HG03103 (cell line): ENCODE measurements at regions not wholly inside any gene's neighbourhood (a gene's known extent, or its start where the extent isn't known, plus 50 kb on each side); places are given as distances from the start of the nearest gene placed in this dataset.

Experiments
- ATAC-seq: cut with Tn5 transposase; IDR thresholded peaks from one replicate; pipeline ENCODE4 v1.9.1; 2021; ENCODE audit warnings: low read depth; ENCODE audit not compliant: unreplicated experiment

GRCh38 chr2:184463866-184464248 is 134.5 kb upstream of the ZNF804A start:
- no peak for ATAC-seq

- no peak for ATAC-seq
Observed at GRCh38 chr2:184468826-184469225, 129.5 kb upstream of the ZNF804A start.

GRCh38 chr2:184472481-184472880 is 125.8 kb upstream of the ZNF804A start:
- ATAC-seq: no peak

DNA sequence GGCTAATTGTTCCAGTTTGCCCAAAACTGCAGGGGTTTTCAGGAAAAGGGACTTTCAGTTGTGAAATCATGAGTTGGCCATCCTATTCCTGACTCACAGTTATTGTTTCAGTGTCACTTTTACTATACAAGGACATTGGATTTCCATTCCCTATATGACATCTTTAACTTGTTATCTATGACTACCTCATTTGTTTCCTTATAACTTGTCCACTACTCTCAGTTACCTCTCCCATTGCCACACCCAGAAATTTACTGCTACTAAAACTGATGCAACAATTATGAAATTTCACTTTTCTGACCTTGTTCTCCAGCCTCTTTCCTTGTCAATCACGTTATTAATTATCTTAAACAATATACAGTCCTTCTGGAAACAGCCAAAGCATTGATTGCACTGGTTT is 116.5 kb upstream of the ZNF804A start:
- no peak for ATAC-seq

DNA sequence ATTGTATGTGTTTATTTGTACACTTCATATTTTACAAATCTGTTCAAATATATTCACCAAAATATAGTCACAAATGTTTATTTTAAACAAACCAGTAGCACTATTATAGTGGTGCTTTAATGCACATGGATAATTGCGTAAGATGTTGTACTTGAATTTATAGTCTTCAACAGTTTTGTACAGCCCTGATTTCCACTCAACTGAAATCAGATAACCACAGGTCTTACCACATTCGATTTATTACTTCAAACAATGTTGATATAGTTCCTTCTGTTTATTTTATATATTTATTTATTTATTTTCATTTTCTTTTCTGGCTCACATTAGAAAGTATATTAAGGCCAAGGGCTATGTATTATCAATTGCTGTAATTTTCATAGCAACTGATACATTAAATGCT is 99.4 kb upstream of the ZNF804A start:
- ATAC-seq: no peak

- no peak for ATAC-seq
Observed at GRCh38 chr2:184504252-184504651, 94.1 kb upstream of the ZNF804A start.

- no peak for ATAC-seq
Observed at GRCh38 chr2:184507254-184507653, 91.1 kb upstream of the ZNF804A start.

GRCh38 chr2:184517402-184517801 is 80.9 kb upstream of the ZNF804A start:
- ATAC-seq: no peak

DNA sequence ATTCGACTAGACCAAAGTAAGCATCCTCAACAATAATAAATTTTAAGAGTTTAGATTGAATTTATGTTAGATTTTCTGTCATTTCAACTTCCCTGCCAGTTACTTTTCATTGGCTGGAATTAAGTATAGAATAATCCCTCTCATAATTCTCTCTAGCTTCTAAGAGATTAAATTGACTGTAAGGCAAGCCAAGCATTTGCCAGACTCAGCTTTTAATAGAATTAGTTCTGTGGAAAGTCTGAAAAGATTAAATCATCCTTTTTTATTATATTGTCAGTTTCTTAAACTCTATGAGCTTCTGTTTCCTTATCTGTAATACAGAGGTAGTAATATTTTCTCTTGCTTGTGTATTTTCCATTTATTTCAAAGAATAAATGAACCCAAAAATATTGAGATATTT is 77.9 kb upstream of the ZNF804A start:
- no peak for ATAC-seq

DNA sequence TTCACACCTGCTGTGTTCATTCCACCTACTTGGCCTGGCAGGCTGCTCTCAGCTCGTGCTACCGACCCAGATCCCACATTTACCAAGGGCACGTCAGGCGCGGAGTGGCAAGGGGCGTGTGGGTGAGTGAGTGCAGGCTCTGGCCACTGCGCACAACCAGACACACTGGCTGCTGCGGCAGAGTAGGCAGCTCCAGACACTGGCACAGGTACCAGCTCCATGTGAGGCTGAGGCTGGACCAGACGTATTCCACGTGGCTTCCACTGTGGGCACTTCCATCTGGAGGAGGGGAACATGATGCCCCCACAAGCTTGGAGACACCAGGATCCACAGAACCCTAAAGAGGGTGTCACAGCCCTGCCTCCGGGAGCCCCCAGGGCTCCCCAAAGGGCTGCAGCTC is 74.6 kb upstream of the ZNF804A start:
- no peak for ATAC-seq

GRCh38 chr2:184524551-184525382 is 73.6 kb upstream of the ZNF804A start:
- ATAC-seq: no peak

- no peak for ATAC-seq
Observed at GRCh38 chr2:184527058-184527457, 71.3 kb upstream of the ZNF804A start.

GRCh38 chr2:184528119-184528518 is 70.2 kb upstream of the ZNF804A start:
- ATAC-seq: no peak

DNA sequence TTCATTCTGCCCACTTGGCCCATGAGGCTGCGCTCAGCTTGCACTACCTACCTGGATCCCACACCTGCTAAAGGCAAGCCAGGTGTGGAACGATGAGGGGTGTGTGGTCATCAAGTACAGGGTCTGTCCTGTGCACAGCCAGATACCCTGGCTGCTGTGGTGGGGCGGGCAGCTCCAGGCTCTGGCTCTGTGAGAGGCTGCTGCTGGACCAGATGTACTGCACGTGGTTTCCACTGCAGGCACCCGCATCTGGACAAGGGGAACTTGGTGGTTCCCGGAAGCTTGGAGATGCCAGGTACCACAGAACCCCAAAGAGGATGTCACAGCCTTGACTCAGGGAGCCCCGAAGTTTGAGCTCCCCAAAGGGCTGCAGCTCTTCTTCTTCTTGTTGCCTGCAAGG is 68.1 kb upstream of the ZNF804A start:
- no peak for ATAC-seq

DNA sequence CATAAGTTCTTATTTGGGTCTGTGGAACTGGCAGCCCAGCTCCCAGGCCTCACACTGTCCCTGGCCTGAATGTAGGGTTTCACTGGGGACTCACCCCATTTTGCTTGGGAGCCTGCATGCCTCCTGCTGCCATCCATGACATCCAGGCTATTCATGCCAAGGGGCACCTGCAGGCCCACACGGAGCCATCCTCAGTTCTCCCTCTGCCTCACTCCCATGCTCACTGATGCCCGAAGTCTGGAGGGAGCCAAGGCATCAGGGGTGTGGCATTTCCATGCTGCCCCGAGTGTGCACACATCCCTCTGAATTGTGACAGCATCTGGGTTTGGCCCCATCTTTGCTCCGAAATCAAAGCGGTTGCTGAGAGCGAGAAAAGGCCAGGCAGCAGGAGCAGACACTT is 67.4 kb upstream of the ZNF804A start:
- no peak for ATAC-seq

GRCh38 chr2:184532551-184532950 is 65.8 kb upstream of the ZNF804A start:
- ATAC-seq: no peak

DNA sequence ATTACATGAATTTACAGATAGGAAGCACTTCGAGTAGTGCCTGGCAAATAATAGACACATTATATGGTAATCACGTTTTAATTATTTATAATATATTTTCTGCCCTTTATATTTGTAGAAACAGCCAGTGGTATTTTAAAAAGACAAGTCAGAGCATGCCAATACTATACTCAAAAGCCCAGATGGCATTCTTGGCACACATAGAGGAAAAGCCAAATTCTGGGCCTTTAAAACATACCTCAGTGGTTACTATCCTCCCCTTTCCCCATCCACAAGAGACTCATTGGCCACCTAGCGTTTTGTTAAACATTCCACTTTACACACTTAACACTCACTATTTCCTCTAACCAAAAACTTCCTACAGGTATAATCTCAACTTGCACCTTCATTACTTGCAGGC is 63.3 kb upstream of the ZNF804A start:
- ATAC-seq: no peak

DNA sequence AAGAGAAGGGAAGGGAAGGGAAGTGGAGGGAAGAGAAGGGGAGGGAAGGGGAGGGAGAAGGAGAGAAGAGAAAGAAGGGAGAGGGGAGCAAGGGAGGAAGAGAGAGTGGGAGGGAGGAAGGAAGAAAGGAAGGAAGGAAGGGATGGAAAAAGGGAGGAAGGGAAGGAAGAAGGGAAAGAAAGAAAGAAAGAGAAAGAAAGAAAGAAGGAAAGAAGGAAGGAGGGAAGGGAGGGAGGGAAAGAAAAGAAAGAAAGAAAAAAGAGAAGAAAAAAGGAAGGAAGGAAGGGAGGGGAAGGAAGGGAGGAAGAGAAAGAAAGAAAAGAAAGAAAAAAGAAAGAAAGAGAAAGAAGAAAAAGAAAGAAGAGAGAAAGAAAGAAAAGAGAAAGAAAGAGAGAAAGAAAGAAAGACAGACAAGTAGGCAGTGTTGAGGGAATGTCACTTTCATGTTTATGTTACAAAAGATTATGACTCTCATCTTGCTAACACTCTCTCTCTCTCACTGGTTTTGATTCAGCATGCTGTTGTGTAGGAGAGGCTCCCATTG is 58.0 kb upstream of the ZNF804A start:
- no peak for ATAC-seq

GRCh38 chr2:184541591-184541990 is 56.7 kb upstream of the ZNF804A start:
- no peak for ATAC-seq

GRCh38 chr2:184543832-184544231 is 54.5 kb upstream of the ZNF804A start:
- no peak for ATAC-seq
